GM23338 (cell line): ENCODE measurements at regions not wholly inside any gene's neighbourhood (a gene's known extent, or its start where the extent isn't known, plus 50 kb on each side); places are given as distances from the start of the nearest gene placed in this dataset.

Experiments used
- ATAC-seq: fragments of 200-7000 bp; cut with Tn5 transposase; 3 replicates; pipeline ENCODE4 v1.9.1; 2020
- DNase-seq: peaks from one replicate; pipeline ENCODE4 v3.0.0-alpha.2; 2015; ENCODE audit warnings: low spot score
- H2AFZ ChIP-seq: fragments of 200-600 bp; sonication (generic); 2 replicates; pipeline ENCODE4 v1.8.0; 2016; ENCODE audit warnings: antibody characterized with exemption, mild to moderate bottlenecking, moderate library complexity
- H3F3A ChIP-seq: fragments of 200-600 bp; sonication (generic); replicated peaks from 2 replicates; pipeline ENCODE4 v1.8.0; 2017; ENCODE audit warnings: antibody characterized with exemption, mixed run types, low read depth
- H3K27ac ChIP-seq: fragments of 200-600 bp; sonication (generic); 2 replicates; pipeline ENCODE4 v1.6.1; 2016; ENCODE audit warnings: low read depth
- H3K27me3 ChIP-seq: fragments of 200-600 bp; sonication (generic); 2 replicates; pipeline ENCODE4 v1.8.0; 2016; ENCODE audit warnings: mild to moderate bottlenecking, mixed run types, moderate library complexity; ENCODE audit not compliant: insufficient read depth
- H3K36me3 ChIP-seq: fragments of 200-600 bp; sonication (generic); 2 replicates; pipeline ENCODE4 v1.8.0; 2016; ENCODE audit warnings: mild to moderate bottlenecking; ENCODE audit not compliant: insufficient read depth
- H3K4me1 ChIP-seq: fragments of 200-600 bp; sonication (generic); 2 replicates; pipeline ENCODE4 v1.8.0; 2016; ENCODE audit warnings: mild to moderate bottlenecking, moderate library complexity; ENCODE audit not compliant: insufficient read depth
- H3K4me2 ChIP-seq: fragments of 200-600 bp; sonication (generic); 2 replicates; pipeline ENCODE4 v1.7.1; 2017; ENCODE audit warnings: mixed run types
- H3K4me3 ChIP-seq: fragments of 200-600 bp; sonication (generic); 2 replicates; pipeline ENCODE4 v1.6.1; 2016; ENCODE audit warnings: mixed run types
- H3K79me2 ChIP-seq: fragments of 200-600 bp; sonication (generic); replicated peaks from 2 replicates; pipeline ENCODE4 v1.8.0; 2017; ENCODE audit warnings: mild to moderate bottlenecking; ENCODE audit not compliant: insufficient read depth
- H3K9me2 ChIP-seq: fragments of 200-600 bp; sonication (generic); 2 replicates; pipeline ENCODE4 v1.8.0; 2017; ENCODE audit not compliant: insufficient read depth
- H4K20me1 ChIP-seq: fragments of 200-600 bp; sonication (generic); replicated peaks from 2 replicates; pipeline ENCODE4 v1.8.0; 2017; ENCODE audit warnings: mild to moderate bottlenecking; ENCODE audit not compliant: insufficient read depth
- H3K27ac Mint-ChIP-seq: 2 replicates; pipeline ENCODE4 v1.8.0; 2020; ENCODE audit warnings: inconsistent platforms, mild to moderate bottlenecking, moderate library complexity, mixed read lengths
- H3K27me3 Mint-ChIP-seq: 3 replicates; pipeline ENCODE4 v1.8.0; 2022; ENCODE audit warnings: low read depth, mild to moderate bottlenecking, moderate library complexity, mixed read lengths, inconsistent platforms; ENCODE audit not compliant: insufficient read depth, poor library complexity
- H3K36me3 Mint-ChIP-seq: 3 replicates; pipeline ENCODE4 v1.8.0; 2021; ENCODE audit warnings: low read depth, mild to moderate bottlenecking, inconsistent platforms, moderate library complexity, mixed read lengths
- H3K4me1 Mint-ChIP-seq: 3 replicates; pipeline ENCODE4 v1.8.0; 2020; ENCODE audit warnings: mild to moderate bottlenecking, inconsistent platforms, mixed read lengths
- H3K4me3 Mint-ChIP-seq: 3 replicates; pipeline ENCODE4 v1.8.0; 2021; ENCODE audit warnings: moderate library complexity, mild to moderate bottlenecking, inconsistent platforms, mixed read lengths
- H3K9me3 Mint-ChIP-seq: 3 replicates; pipeline ENCODE4 v1.8.0; 2020; ENCODE audit warnings: moderate library complexity, mild to moderate bottlenecking, inconsistent platforms, mixed read lengths
- CREB1 ChIP-seq: fragments of 250-450 bp; sonication (Bioruptor Pico); IDR thresholded peaks from 2 replicates; pipeline ENCODE4 v1.5.0; 2020; ENCODE audit warnings: low read depth, mild to moderate bottlenecking, moderate library complexity
- EZH2 ChIP-seq: fragments of 200-600 bp; sonication (generic); IDR thresholded peaks from one replicate; pipeline ENCODE4 v1.8.0; 2017; ENCODE audit warnings: antibody characterized with exemption, mild to moderate bottlenecking, low read depth; ENCODE audit not compliant: unreplicated experiment
- EZH2phosphoT487 ChIP-seq: fragments of 200-600 bp; sonication (generic); IDR thresholded peaks from one replicate; pipeline ENCODE4 v1.8.1; 2018; ENCODE audit warnings: antibody characterized with exemption; ENCODE audit not compliant: unreplicated experiment
- NANOG ChIP-seq: IDR thresholded peaks from 2 replicates; pipeline ENCODE4 v1.6.1; 2016; ENCODE audit warnings: antibody characterized with exemption, borderline replicate concordance
- POLR2AphosphoS5 ChIP-seq: IDR thresholded peaks from 2 replicates; pipeline ENCODE4 v1.6.1; 2016; ENCODE audit warnings: antibody characterized with exemption, low read depth
- ZNF331 ChIP-seq: fragments of 250-450 bp; sonication (Bioruptor Pico); IDR thresholded peaks from 2 replicates; pipeline ENCODE4 v1.5.0; 2020; ENCODE audit warnings: low read depth, mild to moderate bottlenecking, moderate library complexity
- TF ChIP-seq, protein P1 (sequence below): IDR thresholded peaks from one replicate; pipeline ENCODE4 v1.6.1; 2018; ENCODE audit warnings: antibody characterized with exemption; ENCODE audit not compliant: unreplicated experiment
- TF ChIP-seq, protein P2 (sequence below): IDR thresholded peaks from 2 replicates; pipeline ENCODE4 v1.6.1; 2016; ENCODE audit warnings: antibody characterized with exemption
- TF ChIP-seq, protein P3 (sequence below), 2 experiments: fragments of 200-600 bp in 1 of 2; sonication (generic) in 1 of 2; conservative IDR thresholded peaks; 2 replicates each; pipeline versions ENCODE4 v1.5.1 to v1.6.1; 2016 to 2017; ENCODE audit warnings: antibody characterized with exemption in 2 of 2, low read depth in 2 of 2, mild to moderate bottlenecking in 2 of 2, moderate library complexity in 1 of 2

DNA sequence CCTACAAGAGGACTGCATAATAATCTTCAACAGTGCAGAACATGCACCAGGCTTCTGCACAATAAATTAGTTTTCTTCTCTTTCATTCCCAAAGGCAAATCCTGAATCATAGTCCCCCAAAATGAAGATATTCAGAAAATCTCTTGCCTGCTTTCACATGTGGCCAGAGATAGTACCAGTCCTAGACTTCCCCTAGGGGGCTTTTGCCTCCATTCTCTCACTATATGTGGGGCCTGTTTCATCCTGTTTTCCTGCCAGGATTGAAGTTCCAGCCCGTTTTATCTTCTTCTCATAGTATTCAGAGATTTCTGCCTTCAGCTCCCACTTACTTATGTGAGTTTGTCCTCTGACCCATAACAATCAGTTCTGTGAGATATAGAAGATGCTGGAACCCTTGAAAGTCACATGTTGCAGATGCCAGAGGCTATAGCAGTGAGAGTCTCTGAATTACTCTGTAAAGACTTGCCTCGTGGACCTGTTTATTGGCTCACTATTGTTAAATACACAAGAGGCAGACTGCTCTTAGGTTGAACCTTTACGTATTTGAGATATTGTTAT, 421.9 kb upstream of the PCDH9 start (continued):
- TF ChIP-seq, protein P1, sequence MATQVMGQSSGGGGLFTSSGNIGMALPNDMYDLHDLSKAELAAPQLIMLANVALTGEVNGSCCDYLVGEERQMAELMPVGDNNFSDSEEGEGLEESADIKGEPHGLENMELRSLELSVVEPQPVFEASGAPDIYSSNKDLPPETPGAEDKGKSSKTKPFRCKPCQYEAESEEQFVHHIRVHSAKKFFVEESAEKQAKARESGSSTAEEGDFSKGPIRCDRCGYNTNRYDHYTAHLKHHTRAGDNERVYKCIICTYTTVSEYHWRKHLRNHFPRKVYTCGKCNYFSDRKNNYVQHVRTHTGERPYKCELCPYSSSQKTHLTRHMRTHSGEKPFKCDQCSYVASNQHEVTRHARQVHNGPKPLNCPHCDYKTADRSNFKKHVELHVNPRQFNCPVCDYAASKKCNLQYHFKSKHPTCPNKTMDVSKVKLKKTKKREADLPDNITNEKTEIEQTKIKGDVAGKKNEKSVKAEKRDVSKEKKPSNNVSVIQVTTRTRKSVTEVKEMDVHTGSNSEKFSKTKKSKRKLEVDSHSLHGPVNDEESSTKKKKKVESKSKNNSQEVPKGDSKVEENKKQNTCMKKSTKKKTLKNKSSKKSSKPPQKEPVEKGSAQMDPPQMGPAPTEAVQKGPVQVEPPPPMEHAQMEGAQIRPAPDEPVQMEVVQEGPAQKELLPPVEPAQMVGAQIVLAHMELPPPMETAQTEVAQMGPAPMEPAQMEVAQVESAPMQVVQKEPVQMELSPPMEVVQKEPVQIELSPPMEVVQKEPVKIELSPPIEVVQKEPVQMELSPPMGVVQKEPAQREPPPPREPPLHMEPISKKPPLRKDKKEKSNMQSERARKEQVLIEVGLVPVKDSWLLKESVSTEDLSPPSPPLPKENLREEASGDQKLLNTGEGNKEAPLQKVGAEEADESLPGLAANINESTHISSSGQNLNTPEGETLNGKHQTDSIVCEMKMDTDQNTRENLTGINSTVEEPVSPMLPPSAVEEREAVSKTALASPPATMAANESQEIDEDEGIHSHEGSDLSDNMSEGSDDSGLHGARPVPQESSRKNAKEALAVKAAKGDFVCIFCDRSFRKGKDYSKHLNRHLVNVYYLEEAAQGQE: no peak
- TF ChIP-seq ZNF331 (CRISPR knock-in tag) (no peak), CREB1 (CRISPR knock-in tag) (no peak), EZH2phosphoT487 (no peak), NANOG (no peak)
- TF ChIP-seq, protein P2, sequence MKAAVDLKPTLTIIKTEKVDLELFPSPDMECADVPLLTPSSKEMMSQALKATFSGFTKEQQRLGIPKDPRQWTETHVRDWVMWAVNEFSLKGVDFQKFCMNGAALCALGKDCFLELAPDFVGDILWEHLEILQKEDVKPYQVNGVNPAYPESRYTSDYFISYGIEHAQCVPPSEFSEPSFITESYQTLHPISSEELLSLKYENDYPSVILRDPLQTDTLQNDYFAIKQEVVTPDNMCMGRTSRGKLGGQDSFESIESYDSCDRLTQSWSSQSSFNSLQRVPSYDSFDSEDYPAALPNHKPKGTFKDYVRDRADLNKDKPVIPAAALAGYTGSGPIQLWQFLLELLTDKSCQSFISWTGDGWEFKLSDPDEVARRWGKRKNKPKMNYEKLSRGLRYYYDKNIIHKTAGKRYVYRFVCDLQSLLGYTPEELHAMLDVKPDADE: no peak

DNA sequence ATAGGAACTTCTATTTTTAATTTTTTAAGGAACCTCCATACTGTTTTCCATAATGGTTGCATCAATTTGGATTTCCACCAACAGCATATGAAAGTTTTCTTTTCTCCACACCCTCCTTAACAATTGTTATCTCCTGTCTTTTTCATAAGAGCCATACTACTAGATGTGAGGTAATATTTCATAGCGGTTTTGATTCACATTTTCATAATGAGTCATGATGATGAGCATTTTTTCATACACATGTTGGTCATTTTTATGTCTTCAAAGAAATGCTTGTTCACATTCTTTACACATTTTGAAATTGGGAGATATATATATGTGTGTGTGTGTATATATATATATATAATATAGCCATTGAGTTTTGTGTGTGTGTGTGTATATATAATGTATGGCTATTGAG, 420.3 kb upstream of the PCDH9 start:
- no peaks in the 10 kb centered on the region for H3K36me3 ChIP-seq
- no peaks in the 10 kb centered on the region for H3K79me2 ChIP-seq
- H3K4me3 ChIP-seq: no peak overlapping the region
- no peak for DNase-seq
- no peaks in the 10 kb centered on the region for H3K27me3 ChIP-seq
- H3K27ac ChIP-seq: no peak overlapping the region
- H3K4me1 ChIP-seq: peaks cover 8% of the 10 kb centered on the region; the same call in 1 of the 2 replicates
- Mint-ChIP-seq H3K27ac (no peak overlapping the region), H3K36me3 (no peaks in the 10 kb centered on the region), H3K9me3 (no peaks in the 10 kb centered on the region; the same call in 2 of the 3 replicates), H3K4me1 (peaks cover 10% of the 10 kb centered on the region), H3K27me3 (no peaks in the 10 kb centered on the region), H3K4me3 (no peak overlapping the region)
- no peak overlapping the region for H2AFZ ChIP-seq
- H3F3A ChIP-seq: no peaks in the 10 kb centered on the region
- ATAC-seq: no peak
- H3K9me2 ChIP-seq: no peaks in the 10 kb centered on the region
- no peak overlapping the region for H3K4me2 ChIP-seq
- no peak for TF ChIP-seq EZH2phosphoT487
- H4K20me1 ChIP-seq: no peaks in the 10 kb centered on the region

DNA sequence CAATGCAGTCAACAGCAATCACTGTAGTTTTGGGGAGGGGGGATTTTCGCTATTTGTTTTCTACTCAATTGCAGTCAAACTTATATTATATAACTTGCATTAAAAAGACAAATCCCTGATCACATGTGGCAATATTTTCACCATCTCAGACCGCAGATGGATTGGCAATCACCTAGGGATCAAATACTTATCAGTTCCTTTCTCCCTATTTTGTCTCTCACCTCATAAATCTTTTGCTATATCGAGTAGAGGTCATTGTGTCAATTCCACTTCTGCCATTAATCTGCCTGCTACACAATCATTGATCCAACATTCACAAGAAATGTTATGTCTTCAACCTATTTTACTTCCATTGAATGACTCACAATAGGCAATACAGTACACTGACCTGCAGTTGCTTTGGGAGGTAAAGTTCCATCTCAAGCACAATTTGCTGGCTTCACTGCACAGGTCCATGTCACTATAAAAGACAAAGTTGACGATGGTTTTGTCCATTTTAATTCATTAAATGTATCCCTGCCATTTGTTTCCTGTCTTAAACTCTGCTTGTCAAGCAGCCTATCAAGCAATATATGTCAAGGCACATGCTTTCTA, 415.8 kb upstream of the PCDH9 start:
- Histone ChIP-seq H3K36me3 (no peaks in the 10 kb centered on the region), H3K4me2 (no peak overlapping the region), H2AFZ (no peak overlapping the region), H3K4me3 (no peak overlapping the region), H3K79me2 (no peaks in the 10 kb centered on the region), H4K20me1 (no peaks in the 10 kb centered on the region), H3K27ac (no peak overlapping the region), H3K4me1 (peaks cover 8% of the 10 kb centered on the region; the same call in 1 of the 2 replicates), H3F3A (no peaks in the 10 kb centered on the region), H3K9me2 (no peaks in the 10 kb centered on the region), H3K27me3 (no peaks in the 10 kb centered on the region)
- Mint-ChIP-seq H3K36me3 (peaks cover 3% of the 10 kb centered on the region; the same call in 2 of the 3 replicates), H3K4me3 (no peak overlapping the region), H3K27me3 (no peaks in the 10 kb centered on the region), H3K9me3 (no peaks in the 10 kb centered on the region; the same call in 2 of the 3 replicates), H3K27ac (no peak overlapping the region), H3K4me1 (peaks cover 10% of the 10 kb centered on the region)
- ATAC-seq (no peak), DNase-seq (no peak)
- no peak for TF ChIP-seq EZH2
- TF ChIP-seq, protein P3, sequence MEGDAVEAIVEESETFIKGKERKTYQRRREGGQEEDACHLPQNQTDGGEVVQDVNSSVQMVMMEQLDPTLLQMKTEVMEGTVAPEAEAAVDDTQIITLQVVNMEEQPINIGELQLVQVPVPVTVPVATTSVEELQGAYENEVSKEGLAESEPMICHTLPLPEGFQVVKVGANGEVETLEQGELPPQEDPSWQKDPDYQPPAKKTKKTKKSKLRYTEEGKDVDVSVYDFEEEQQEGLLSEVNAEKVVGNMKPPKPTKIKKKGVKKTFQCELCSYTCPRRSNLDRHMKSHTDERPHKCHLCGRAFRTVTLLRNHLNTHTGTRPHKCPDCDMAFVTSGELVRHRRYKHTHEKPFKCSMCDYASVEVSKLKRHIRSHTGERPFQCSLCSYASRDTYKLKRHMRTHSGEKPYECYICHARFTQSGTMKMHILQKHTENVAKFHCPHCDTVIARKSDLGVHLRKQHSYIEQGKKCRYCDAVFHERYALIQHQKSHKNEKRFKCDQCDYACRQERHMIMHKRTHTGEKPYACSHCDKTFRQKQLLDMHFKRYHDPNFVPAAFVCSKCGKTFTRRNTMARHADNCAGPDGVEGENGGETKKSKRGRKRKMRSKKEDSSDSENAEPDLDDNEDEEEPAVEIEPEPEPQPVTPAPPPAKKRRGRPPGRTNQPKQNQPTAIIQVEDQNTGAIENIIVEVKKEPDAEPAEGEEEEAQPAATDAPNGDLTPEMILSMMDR (conservative IDR thresholded peaks at IDR 0.05; ENCODE audit: low read depth in 2 of 2): no peak
- no peak for TF ChIP-seq POLR2AphosphoS5
